ENCODE measurements at regions not wholly inside any gene's neighbourhood (a gene's known extent, or its start where the extent isn't known, plus 50 kb on each side); places are given as distances from the start of the nearest gene placed in this dataset.

DNA sequence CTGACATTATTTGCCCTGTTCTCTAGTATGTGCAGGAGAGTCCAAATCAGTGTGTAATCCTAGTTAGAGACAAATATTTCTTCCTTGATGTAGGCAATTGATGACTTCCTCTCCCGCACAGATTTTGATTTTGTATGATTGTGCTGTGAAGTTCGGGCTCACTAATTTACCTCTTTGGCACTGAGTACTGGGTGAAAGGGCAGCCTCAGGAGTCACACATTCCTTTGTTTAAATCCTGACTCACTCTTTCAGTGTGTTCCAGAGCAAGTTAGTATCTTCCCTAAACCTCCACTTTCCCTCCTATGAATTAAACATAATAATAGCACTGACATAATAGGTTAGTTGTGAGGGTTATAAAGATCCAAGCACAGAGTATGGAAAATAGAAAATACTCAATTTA lies 269.7 kb downstream of the ISL1 start:
- no peak for TF ChIP-seq POLR2AphosphoS5 (IDR thresholded peaks at IDR 0.05; ENCODE audit: insufficient read depth in 1 of 2, low read depth in 1 of 2)
- TF ChIP-seq, protein P1, sequence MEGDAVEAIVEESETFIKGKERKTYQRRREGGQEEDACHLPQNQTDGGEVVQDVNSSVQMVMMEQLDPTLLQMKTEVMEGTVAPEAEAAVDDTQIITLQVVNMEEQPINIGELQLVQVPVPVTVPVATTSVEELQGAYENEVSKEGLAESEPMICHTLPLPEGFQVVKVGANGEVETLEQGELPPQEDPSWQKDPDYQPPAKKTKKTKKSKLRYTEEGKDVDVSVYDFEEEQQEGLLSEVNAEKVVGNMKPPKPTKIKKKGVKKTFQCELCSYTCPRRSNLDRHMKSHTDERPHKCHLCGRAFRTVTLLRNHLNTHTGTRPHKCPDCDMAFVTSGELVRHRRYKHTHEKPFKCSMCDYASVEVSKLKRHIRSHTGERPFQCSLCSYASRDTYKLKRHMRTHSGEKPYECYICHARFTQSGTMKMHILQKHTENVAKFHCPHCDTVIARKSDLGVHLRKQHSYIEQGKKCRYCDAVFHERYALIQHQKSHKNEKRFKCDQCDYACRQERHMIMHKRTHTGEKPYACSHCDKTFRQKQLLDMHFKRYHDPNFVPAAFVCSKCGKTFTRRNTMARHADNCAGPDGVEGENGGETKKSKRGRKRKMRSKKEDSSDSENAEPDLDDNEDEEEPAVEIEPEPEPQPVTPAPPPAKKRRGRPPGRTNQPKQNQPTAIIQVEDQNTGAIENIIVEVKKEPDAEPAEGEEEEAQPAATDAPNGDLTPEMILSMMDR (IDR thresholded peaks at IDR 0.05) = no peak
